ENCODE measurements at regions not wholly inside any gene's neighbourhood (a gene's known extent, or its start where the extent isn't known, plus 50 kb on each side); places are given as distances from the start of the nearest gene placed in this dataset.

DNA sequence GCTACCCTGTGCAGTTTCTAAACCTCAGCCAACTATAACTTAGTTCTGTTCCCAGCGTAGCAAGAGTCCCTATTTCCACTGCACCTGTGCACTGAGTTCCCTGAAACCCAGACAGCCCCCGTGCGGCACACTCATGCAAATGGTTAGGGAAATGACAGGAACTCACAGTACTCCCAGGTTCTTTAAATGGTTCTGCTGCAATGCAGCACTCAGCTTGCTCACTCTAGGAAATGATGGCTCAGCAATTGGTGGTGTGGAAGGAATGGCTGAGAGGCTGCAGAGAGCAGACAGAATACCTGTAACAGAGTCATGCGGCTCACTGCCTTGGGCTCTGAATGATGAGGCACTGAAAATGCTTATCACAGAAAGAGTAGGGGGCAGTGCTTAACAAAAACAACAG, 143.0 kb downstream of the RAD51AP2 start:
- no peak for TF ChIP-seq CTCF (IDR thresholded peaks at IDR 0.05; ENCODE audit: control extremely low read depth, extremely low read depth, low read depth, missing control alignments)
- ChIA-PET POLR2A (no interaction called here), CTCF (no interaction called here)
- DNase-seq (ENCODE audit: extremely low spot score), result no peak

- DNase-seq (ENCODE audit: extremely low spot score), result no peak
- ChIA-PET POLR2A (no interaction called here), CTCF (no interaction called here)
- TF ChIP-seq CTCF (IDR thresholded peaks at IDR 0.05; ENCODE audit: control extremely low read depth, extremely low read depth, low read depth, missing control alignments), result no peak
Observed at GRCh38 chr2:17373741-17374140, 144.5 kb downstream of the RAD51AP2 start.

GRCh38 chr2:17373041-17373440, 145.2 kb downstream of the RAD51AP2 start:
- ChIA-PET POLR2A (no interaction called here), CTCF (no interaction called here)
- TF ChIP-seq CTCF (IDR thresholded peaks at IDR 0.05; ENCODE audit: control extremely low read depth, extremely low read depth, low read depth, missing control alignments), result no peak
- DNase-seq (ENCODE audit: extremely low spot score), result no peak

GRCh38 chr2:17363846-17364245, 154.4 kb downstream of the RAD51AP2 start:
- CTCF ChIA-PET, result interaction anchor here (1.1 kb wide), 2 partner anchors 16 to 44 kb away, joined by 3 read pairs; no protein-coding TSS in a partner anchor

GRCh38 chr2:17362956-17363355, 155.3 kb downstream of the RAD51AP2 start:
- POLR2A ChIA-PET, result no interaction called here
- CTCF ChIA-PET, result interaction anchor here (1.1 kb wide), 1 partner anchor 17 kb away, joined by 3 read pairs; no protein-coding TSS in a partner anchor

More at GRCh38 chr2:17363846-17364245, 154.4 kb downstream of the RAD51AP2 start:
- no peak for DNase-seq (ENCODE audit: extremely low spot score)
- no peak for TF ChIP-seq CTCF (IDR thresholded peaks at IDR 0.05; ENCODE audit: control extremely low read depth, extremely low read depth, low read depth, missing control alignments)
- POLR2A ChIA-PET, result no interaction called here

DNA sequence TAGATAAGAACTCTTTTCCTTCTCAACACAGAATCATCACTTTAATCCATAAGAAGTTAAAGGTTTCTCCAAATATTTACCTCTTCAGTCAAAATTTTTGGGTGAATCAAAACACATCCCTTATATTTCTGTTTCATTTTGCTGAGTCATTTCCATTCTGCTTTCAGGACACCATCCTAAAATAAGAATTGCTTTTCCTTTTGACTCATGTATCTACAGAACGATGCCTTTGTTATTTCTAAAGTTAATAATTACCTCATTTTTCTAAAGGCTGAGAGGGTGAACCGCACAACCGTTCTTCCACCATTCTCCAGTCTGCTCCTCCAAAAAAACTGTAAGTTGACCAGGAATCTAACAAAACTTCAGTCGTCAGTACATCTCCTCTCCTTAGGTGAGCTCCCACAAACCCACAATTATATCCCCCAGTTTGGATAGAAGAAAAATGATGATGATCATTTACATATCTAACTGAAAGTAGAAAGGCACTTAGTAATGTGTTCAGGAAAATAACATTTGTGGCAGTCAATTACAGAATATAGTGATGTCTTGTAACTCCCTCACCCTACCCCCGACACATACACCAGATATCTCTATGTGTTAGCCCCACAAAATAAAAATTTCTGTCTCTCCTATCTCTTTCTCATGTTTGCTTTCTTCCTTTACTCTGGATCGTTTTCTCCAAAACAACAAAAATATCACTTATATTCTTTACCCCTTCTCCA, 162.5 kb downstream of the RAD51AP2 start:
- ChIA-PET POLR2A (no interaction called here), CTCF (no interaction called here)
- TF ChIP-seq CTCF (IDR thresholded peaks at IDR 0.05; ENCODE audit: control extremely low read depth, extremely low read depth, low read depth, missing control alignments), result no peak
- DNase-seq (ENCODE audit: extremely low spot score), result peak; percentile 21

More at GRCh38 chr2:17362956-17363355, 155.3 kb downstream of the RAD51AP2 start:
- DNase-seq (ENCODE audit: extremely low spot score), result no peak
- TF ChIP-seq CTCF (IDR thresholded peaks at IDR 0.05; ENCODE audit: control extremely low read depth, extremely low read depth, low read depth, missing control alignments), result no peak

Measured in GM10248 (cell line).